Common myeloid progenitor, CD34-positive (primary cell): ENCODE measurements at regions not wholly inside any gene's neighbourhood (a gene's known extent, or its start where the extent isn't known, plus 50 kb on each side); places are given as distances from the start of the nearest gene placed in this dataset.

Experiments
- CTCF ChIA-PET: fragments of 350-600 bp; sonication (Branson Sonifier 250); formaldehyde crosslinking; loops from one replicate; lab custom pipeline; 2021; ENCODE audit warnings: antibody characterized with exemption; lab: Charles Lee
- POLR2A ChIA-PET: fragments of 350-600 bp; sonication (Branson Sonifier 250); formaldehyde crosslinking; loops from one replicate; lab custom pipeline; 2021; ENCODE audit warnings: antibody characterized with exemption; lab: Charles Lee
- DNase-seq, 3 donors: peaks; one replicate each; pipeline versions ENCODE4 v3.0.0 to v3.0.0-alpha.2; 2013
- H3K27ac ChIP-seq, 2 experiments: 1 replicate in 1 of 2; 2 replicates in 1 of 2; pipeline ENCODE4 v1.7.0; 2013; ENCODE audit warnings: inconsistent platforms in 2 of 2, low read length in 2 of 2, mild to moderate bottlenecking in 2 of 2, low read depth in 1 of 2, moderate library complexity in 1 of 2; ENCODE audit not compliant: severe bottlenecking in 2 of 2, insufficient read depth in 1 of 2, poor library complexity in 1 of 2
- H3K27me3 ChIP-seq, 5 experiments: replicated peaks in 2 of 5; 1 replicate in 3 of 5; 2 replicates in 2 of 5; pipeline versions ENCODE4 v1.6.1 to v1.7.0; 2013; ENCODE audit warnings: low read length in 4 of 5, mild to moderate bottlenecking in 2 of 5, moderate library complexity in 2 of 5, inconsistent platforms in 1 of 5; ENCODE audit not compliant: insufficient read depth in 5 of 5, control insufficient read depth in 4 of 5
- H3K36me3 ChIP-seq, 4 experiments: 1 replicate in 2 of 4; 2 replicates in 2 of 4; pipeline versions ENCODE4 v1.6.1 to v1.7.0; 2013; ENCODE audit warnings: low read length in 3 of 4, control low read depth in 1 of 4, mild to moderate bottlenecking in 1 of 4; ENCODE audit not compliant: control insufficient read depth in 4 of 4, insufficient read depth in 4 of 4
- H3K4me1 ChIP-seq, 4 experiments: 1 replicate in 3 of 4; 2 replicates in 1 of 4; pipeline versions ENCODE4 v1.6.1 to v1.7.1; 2013; ENCODE audit warnings: low read length in 3 of 4, mild to moderate bottlenecking in 3 of 4, control low read depth in 1 of 4, inconsistent platforms in 1 of 4, moderate library complexity in 1 of 4; ENCODE audit not compliant: control insufficient read depth in 4 of 4, insufficient read depth in 4 of 4; ENCODE audit errors: control extremely low read depth in 1 of 4
- H3K4me3 ChIP-seq, 7 experiments: 1 replicate in 4 of 7; 2 replicates in 3 of 7; pipeline versions ENCODE4 v1.5.1 to v1.7.0; 2013; ENCODE audit warnings: mild to moderate bottlenecking in 7 of 7, low read length in 6 of 7, moderate library complexity in 6 of 7, inconsistent platforms in 2 of 7, low read depth in 2 of 7, control low read depth in 1 of 7; ENCODE audit not compliant: insufficient read depth in 4 of 7, control insufficient read depth in 1 of 7; ENCODE audit errors: extremely low read depth in 1 of 7
- H3K9me3 ChIP-seq, 5 experiments: 1 replicate in 4 of 5; 2 replicates in 1 of 5; pipeline versions ENCODE4 v1.6.1 to v1.7.1; 2013; ENCODE audit warnings: low read length in 4 of 5, mild to moderate bottlenecking in 2 of 5, inconsistent platforms in 1 of 5, low read depth in 1 of 5, moderate library complexity in 1 of 5; ENCODE audit not compliant: control insufficient read depth in 4 of 5, insufficient read depth in 2 of 5; ENCODE audit errors: control extremely low read depth in 1 of 5
- WGBS: methylation state at CpG from one replicate; pipeline ENCODE4 v1.1.5; 2013; ENCODE audit not compliant: insufficient coverage; 5-methylcytosine and 5-hydroxymethylcytosine counted together

DNA sequence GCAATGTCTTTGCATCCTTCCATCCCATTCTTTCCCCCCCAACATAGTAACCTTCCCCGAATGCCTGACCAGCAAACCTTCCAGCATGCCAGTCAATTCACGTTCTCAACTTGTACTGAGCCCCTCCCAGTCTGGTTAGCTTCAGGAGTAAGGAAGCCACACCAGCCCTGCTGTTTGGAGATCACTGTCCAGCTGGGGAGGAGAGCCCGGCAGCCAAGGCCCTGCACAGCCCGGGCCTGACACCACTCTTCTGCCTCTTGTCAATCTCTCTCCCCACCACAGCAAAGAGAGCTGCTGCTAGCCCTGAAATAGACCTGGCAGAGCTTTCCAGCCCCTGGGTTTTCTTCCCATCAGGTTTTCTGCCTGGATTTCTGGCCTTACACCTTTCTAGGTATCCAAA, 185.8 kb upstream of the ID2 start:
- DNase-seq: no peak
- H3K27ac ChIP-seq: no peak overlapping the region
- CTCF ChIA-PET: interaction anchor here (0.8 to 2.2 kb wide), 4 partner anchors 10 to 38 kb away, joined by 3 to 7 read pairs (median 6); no protein-coding TSS in a partner anchor
- WGBS: 100% methylated on average over 1 of the region's 4 CpGs
- POLR2A ChIA-PET: no interaction called here
- H3K4me1 ChIP-seq: peaks cover 9 to 45% (median 19%) of the 10 kb centered on the region in 4 experiments
- H3K36me3 ChIP-seq: no peaks in the 10 kb centered on the region
- no peaks in the 10 kb centered on the region for H3K9me3 ChIP-seq
- H3K27me3 ChIP-seq: no peaks in the 10 kb centered on the region
- H3K4me3 ChIP-seq: no peak overlapping the region

DNA sequence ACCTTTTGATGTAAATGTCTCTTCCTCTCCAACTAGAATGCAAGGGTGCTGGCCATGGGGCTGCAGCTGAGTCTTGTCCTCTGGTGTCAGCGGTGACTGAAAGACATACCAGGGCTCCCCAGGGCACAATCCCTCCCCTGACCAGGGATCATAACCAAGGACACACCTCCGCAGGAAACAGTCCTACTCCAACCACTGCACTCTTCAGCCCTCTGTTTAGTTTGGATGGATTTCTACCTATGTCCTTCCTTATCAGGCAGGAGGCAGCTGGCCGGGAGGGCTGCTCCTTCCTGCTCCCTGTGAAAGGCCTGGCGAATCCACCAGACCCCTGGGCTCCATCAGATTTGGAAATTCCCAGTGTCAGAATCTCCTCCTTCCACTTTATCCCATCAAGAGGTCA, 185.2 kb upstream of the ID2 start:
- H3K4me3 ChIP-seq: no peak overlapping the region

DNA sequence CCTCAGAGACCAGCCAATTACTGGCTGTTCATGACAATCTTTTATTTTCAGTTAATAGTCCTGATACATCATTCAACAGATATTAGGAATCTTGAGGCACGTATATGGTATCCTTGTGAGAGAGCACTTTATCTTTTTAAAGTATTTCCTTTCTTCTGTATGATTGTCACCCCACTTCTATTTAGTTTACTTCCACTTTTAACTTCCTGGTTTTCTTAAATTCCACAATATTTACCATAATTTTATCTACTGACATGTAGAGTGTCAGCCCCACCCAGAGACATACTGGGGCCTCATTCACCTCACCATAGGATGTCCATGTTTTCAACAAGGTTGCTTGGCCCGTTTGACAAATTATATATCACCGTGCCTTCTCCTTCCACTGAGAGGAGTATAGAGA, 182.9 kb upstream of the ID2 start:
- ChIA-PET CTCF (interaction anchor here (1.3 kb wide), 1 partner anchor 13 kb away, joined by 3 read pairs; no protein-coding TSS in a partner anchor), POLR2A (no interaction called here)
- H3K27me3 ChIP-seq: no peaks in the 10 kb centered on the region
- H3K4me3 ChIP-seq: no peak overlapping the region
- H3K27ac ChIP-seq: no peak overlapping the region
- no peaks in the 10 kb centered on the region for H3K9me3 ChIP-seq
- peaks cover 5 to 34% (median 12%) of the 10 kb centered on the region in 4 experiments for H3K4me1 ChIP-seq
- WGBS: no CpG with 5 or more reads among the region's 3 CpGs
- DNase-seq: peak in 2 of 3 donors; percentile 33 to 48
- no peaks in the 10 kb centered on the region for H3K36me3 ChIP-seq

More for the DNA sequence above, 185.2 kb upstream of the ID2 start:
- DNase-seq: no peak
- Histone ChIP-seq H3K4me1 (peaks cover 6 to 39% (median 13%) of the 10 kb centered on the region in 4 experiments), H3K9me3 (no peaks in the 10 kb centered on the region), H3K27me3 (no peaks in the 10 kb centered on the region), H3K27ac (no peak overlapping the region), H3K36me3 (no peaks in the 10 kb centered on the region)
- 96% methylated on average over 4 of the region's 4 CpGs for WGBS
- ChIA-PET POLR2A (no interaction called here), CTCF (interaction anchor here (0.6 to 2.2 kb wide), 5 partner anchors 9 to 49 kb away, joined by 3 to 7 read pairs (median 6); no protein-coding TSS in a partner anchor)

DNA sequence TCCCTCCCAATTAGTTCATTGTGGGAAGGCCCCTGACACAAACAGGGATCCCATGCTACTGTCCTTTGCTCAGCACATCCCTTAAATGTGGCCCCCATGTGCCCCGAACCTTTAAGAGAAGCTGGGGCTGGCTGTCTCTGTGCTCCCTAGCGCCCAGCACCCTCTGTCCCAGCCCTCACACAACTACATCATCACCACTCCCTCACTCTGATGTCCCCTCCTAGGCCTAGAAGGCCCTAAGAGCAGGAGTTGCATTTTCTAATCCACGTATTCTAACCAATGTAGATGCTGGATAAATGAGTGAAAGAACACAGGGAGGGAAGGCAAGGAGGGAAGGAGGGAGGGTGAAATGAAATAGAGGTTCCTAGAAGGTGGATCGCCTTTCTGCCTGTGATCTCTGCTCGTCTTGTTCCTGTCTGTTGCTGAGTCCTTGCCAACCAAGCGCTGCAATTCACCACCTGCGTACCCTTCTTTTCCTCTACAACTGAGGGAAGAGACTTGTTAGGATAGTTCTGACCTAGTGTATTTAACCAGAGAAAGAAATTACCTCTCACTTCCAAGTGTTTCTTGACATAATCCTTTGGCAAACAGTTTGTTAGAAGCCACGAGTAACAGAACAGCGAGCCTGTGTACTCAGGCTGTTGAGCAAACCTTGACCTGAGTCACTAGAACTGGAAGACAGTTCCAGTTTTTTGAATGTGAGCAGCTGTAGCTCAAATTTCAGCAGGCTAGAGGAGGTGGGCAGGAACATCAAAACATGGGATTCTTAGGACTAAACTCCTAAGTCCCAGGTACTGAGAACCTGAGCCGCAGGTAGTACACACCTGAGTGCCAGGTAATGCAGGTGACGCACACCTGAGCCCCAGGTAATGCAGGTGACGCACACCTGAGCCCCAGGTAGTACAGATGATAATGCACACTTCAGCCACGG, 181.5 kb upstream of the ID2 start:
- H3K4me3 ChIP-seq: no peak overlapping the region
- peaks cover 5 to 27% (median 10%) of the 10 kb centered on the region in 4 experiments for H3K4me1 ChIP-seq
- no peaks in the 10 kb centered on the region for H3K9me3 ChIP-seq
- no peak for DNase-seq
- ChIA-PET POLR2A (no interaction called here), CTCF (interaction anchor here (1.1 kb wide), 1 partner anchor 11 kb away, joined by 3 read pairs; no protein-coding TSS in a partner anchor)
- H3K36me3 ChIP-seq: no peaks in the 10 kb centered on the region
- H3K27me3 ChIP-seq: no peaks in the 10 kb centered on the region
- 98% methylated on average over 7 of the region's 13 CpGs for WGBS
- H3K27ac ChIP-seq: no peak overlapping the region

DNA sequence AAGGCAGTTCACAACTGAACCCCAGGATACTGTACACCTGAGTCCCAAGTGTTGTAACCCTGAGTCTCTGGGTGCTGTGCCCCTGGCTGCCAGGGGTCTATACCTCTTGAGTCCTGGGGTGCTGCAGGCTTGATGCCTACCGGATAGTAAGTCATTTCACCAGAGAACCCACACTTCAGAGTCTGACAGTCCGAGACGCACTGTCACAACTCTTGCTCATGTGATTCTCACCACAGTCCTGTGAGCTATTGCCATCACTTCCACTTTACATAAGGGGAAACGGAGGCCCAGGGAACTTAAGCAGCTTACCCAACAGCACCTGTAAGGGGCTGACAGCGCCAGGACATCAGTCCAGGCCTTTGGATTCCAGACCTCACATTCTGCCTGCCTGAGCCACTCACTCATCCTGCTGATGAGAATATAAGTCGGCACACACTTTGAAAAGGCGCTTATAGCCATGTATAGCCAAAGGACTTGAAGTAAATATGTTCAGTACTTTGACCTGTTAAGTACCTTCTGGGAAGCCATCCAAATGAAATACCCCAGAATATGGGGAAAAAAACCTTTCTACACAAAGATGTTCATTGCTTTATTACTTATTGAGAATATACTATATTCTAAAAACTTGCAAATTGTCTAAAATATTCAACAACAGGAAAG, 180.7 kb upstream of the ID2 start:
- Histone ChIP-seq H3K27me3 (no peaks in the 10 kb centered on the region), H3K27ac (no peak overlapping the region), H3K36me3 (no peaks in the 10 kb centered on the region), H3K4me1 (peaks cover 5 to 27% (median 10%) of the 10 kb centered on the region in 4 experiments), H3K4me3 (no peak overlapping the region), H3K9me3 (no peaks in the 10 kb centered on the region)
- POLR2A ChIA-PET: no interaction called here
- CTCF ChIA-PET: interaction anchor here (1.1 kb wide), 1 partner anchor 10 kb away, joined by 3 read pairs; no protein-coding TSS in a partner anchor
- whole genome bisulfite sequencing: 80% methylated on average over 5 of the region's 7 CpGs
- no peak for DNase-seq

DNA sequence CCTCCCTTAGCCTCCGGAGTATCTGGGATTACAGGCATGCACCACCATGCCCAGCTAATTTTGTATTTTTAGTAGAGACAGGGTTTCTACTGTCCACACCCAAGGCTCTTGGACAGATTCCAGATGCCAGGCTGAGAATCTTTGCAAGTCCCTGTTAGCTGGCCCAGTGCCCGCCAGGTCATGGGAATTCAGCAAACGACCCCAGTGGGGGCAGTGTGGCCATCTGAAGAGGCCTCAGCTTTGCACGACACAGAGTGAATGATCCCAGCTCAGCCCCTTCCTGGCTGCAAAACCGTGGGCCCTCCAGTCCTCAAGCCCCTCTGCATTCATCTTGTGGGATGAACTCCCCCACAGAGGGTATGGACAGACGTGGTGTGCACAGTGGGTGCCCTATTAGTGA, 179.5 kb upstream of the ID2 start:
- no peak overlapping the region for H3K27ac ChIP-seq

More for the DNA sequence above, 179.5 kb upstream of the ID2 start:
- no peak overlapping the region for H3K4me3 ChIP-seq
- H3K36me3 ChIP-seq: no peaks in the 10 kb centered on the region
- POLR2A ChIA-PET: no interaction called here
- CTCF ChIA-PET: interaction anchor here (1.1 to 1.4 kb wide), 2 partner anchors 9 to 14 kb away, joined by 3 to 5 read pairs; no protein-coding TSS in a partner anchor
- H3K4me1 ChIP-seq: peaks cover 5 to 27% (median 10%) of the 10 kb centered on the region in 4 experiments
- H3K9me3 ChIP-seq: no peaks in the 10 kb centered on the region
- whole genome bisulfite sequencing: 84% methylated on average over 5 of the region's 6 CpGs
- no peak for DNase-seq
- no peaks in the 10 kb centered on the region for H3K27me3 ChIP-seq
